ENCODE measurements at regions not wholly inside any gene's neighbourhood (a gene's known extent, or its start where the extent isn't known, plus 50 kb on each side); places are given as distances from the start of the nearest gene placed in this dataset.

- TF ChIP-seq CTCF (IDR thresholded peaks at IDR 0.05; ENCODE audit: borderline replicate concordance, insufficient read depth, low read depth, low read length), result no peak
- H3K4me3 ChIP-seq (ENCODE audit: low read depth, low read length), result no peak overlapping the region
Measured at GRCh38 chr11:122173587-122173986, 57.6 kb upstream of the BLID start.

GRCh38 chr11:122173074-122173450 is 57.0 kb upstream of the BLID start:
- no peak overlapping the region for H3K4me3 ChIP-seq (ENCODE audit: low read depth, low read length)
- no peak for TF ChIP-seq CTCF (IDR thresholded peaks at IDR 0.05; ENCODE audit: borderline replicate concordance, insufficient read depth, low read depth, low read length)

- H3K4me3 ChIP-seq (ENCODE audit: low read depth, low read length), result no peak overlapping the region
- no peak for TF ChIP-seq CTCF (IDR thresholded peaks at IDR 0.05; ENCODE audit: borderline replicate concordance, insufficient read depth, low read depth, low read length)
Measured at GRCh38 chr11:122172352-122173073, 56.5 kb upstream of the BLID start.

- no peak for TF ChIP-seq CTCF (IDR thresholded peaks at IDR 0.05; ENCODE audit: borderline replicate concordance, insufficient read depth, low read depth, low read length)
- H3K4me3 ChIP-seq (ENCODE audit: low read depth, low read length), result no peak overlapping the region
Measured at GRCh38 chr11:122170815-122171475, 54.9 kb upstream of the BLID start.

GRCh38 chr11:122168218-122168617 is 52.2 kb upstream of the BLID start:
- H3K4me3 ChIP-seq (ENCODE audit: low read depth, low read length), result no peak overlapping the region
- TF ChIP-seq CTCF (IDR thresholded peaks at IDR 0.05; ENCODE audit: borderline replicate concordance, insufficient read depth, low read depth, low read length), result no peak

- no peak for TF ChIP-seq CTCF (IDR thresholded peaks at IDR 0.05; ENCODE audit: borderline replicate concordance, insufficient read depth, low read depth, low read length)
- H3K4me3 ChIP-seq (ENCODE audit: low read depth, low read length), result no peak overlapping the region
Measured at GRCh38 chr11:122167100-122167499, 51.1 kb upstream of the BLID start.
